Mesothelial cell of epicardium (in vitro differentiated cells): ENCODE measurements at regions not wholly inside any gene's neighbourhood (a gene's known extent, or its start where the extent isn't known, plus 50 kb on each side); places are given as distances from the start of the nearest gene placed in this dataset.

ENCODE experiments used
- DNase-seq, 2 experiments: peaks; one replicate each; pipeline ENCODE4 v3.0.0; 2021; ENCODE audit warnings: low spot score in 2 of 2; ENCODE audit not compliant: unreplicated experiment in 2 of 2
- H3K27ac Mint-ChIP-seq: 2 replicates; pipeline ENCODE4 v1.8.0; 2021; ENCODE audit warnings: mixed read lengths
- H3K27me3 Mint-ChIP-seq: 2 replicates; pipeline ENCODE4 v1.8.0; 2021; ENCODE audit warnings: low read depth, mixed read lengths
- H3K36me3 Mint-ChIP-seq: 2 replicates; pipeline ENCODE4 v1.8.0; 2021; ENCODE audit warnings: mixed read lengths
- H3K4me1 Mint-ChIP-seq: 2 replicates; pipeline ENCODE4 v1.8.0; 2021; ENCODE audit warnings: mixed read lengths
- H3K4me3 Mint-ChIP-seq: 2 replicates; pipeline ENCODE4 v1.8.0; 2021; ENCODE audit warnings: mild to moderate bottlenecking, moderate library complexity, mixed read lengths
- H3K9me3 Mint-ChIP-seq: 2 replicates; pipeline ENCODE4 v1.8.0; 2021; ENCODE audit warnings: mixed read lengths
- TF ChIP-seq, protein P1 (sequence below): fragments of 200-600 bp; sonication (generic); IDR thresholded peaks from one replicate; pipeline ENCODE4 v1.5.0; 2021; ENCODE audit warnings: antibody characterized with exemption; ENCODE audit not compliant: unreplicated experiment

DNA sequence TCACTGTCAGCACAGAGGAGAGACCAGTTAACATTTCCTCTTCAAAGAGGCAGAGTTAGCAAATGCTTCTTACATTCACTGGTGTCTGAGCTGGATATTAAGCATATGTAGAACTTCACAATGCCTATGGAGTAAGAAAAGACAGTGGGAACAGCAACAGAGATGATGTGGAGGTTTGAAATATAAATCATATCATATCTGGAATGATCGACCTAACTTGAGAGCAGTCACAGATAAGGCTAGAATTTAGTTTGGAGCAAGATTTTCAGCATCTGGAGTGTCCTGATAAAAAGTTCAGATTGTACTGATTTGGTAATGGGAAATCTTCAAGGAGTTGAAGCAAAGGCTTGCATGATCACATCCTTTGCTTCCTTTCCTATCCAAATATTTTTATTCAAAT is 90.5 kb upstream of the ANKRD50 start:
- H3K4me3 Mint-ChIP-seq: no peak overlapping the region
- peaks cover 5% of the 10 kb centered on the region for H3K4me1 Mint-ChIP-seq
- H3K27ac Mint-ChIP-seq: no peak overlapping the region
- no peaks in the 10 kb centered on the region for H3K36me3 Mint-ChIP-seq
- H3K27me3 Mint-ChIP-seq: no peaks in the 10 kb centered on the region
- TF ChIP-seq, protein P1, sequence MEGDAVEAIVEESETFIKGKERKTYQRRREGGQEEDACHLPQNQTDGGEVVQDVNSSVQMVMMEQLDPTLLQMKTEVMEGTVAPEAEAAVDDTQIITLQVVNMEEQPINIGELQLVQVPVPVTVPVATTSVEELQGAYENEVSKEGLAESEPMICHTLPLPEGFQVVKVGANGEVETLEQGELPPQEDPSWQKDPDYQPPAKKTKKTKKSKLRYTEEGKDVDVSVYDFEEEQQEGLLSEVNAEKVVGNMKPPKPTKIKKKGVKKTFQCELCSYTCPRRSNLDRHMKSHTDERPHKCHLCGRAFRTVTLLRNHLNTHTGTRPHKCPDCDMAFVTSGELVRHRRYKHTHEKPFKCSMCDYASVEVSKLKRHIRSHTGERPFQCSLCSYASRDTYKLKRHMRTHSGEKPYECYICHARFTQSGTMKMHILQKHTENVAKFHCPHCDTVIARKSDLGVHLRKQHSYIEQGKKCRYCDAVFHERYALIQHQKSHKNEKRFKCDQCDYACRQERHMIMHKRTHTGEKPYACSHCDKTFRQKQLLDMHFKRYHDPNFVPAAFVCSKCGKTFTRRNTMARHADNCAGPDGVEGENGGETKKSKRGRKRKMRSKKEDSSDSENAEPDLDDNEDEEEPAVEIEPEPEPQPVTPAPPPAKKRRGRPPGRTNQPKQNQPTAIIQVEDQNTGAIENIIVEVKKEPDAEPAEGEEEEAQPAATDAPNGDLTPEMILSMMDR: no peak
- DNase-seq: no peak
- peaks cover 20% of the 10 kb centered on the region for H3K9me3 Mint-ChIP-seq

DNA sequence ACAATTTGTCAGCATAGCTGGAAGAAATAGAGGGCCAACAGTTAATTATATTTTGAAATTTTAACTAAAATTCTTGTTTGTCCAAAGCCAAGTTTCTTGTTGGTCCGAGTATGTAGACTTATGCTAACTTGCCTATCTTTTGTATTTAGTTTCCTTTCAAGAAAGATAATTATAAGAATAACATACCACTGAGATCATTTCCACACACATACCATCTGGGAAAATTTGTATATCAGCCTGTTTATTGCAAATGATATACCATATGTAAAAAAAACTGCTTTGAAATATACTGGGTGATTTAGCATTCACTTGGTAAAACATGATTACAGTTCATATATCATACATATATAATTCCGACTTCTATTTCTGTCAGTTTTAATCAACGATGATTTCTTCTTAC is 84.7 kb upstream of the ANKRD50 start:
- no peak overlapping the region for H3K4me3 Mint-ChIP-seq
- no peak overlapping the region for H3K27ac Mint-ChIP-seq
- H3K4me1 Mint-ChIP-seq: no peaks in the 10 kb centered on the region
- no peak for DNase-seq
- H3K36me3 Mint-ChIP-seq: peaks cover 12% of the 10 kb centered on the region
- H3K9me3 Mint-ChIP-seq: peaks cover 33% of the 10 kb centered on the region
- no peaks in the 10 kb centered on the region for H3K27me3 Mint-ChIP-seq
- TF ChIP-seq, protein P1: no peak

DNA sequence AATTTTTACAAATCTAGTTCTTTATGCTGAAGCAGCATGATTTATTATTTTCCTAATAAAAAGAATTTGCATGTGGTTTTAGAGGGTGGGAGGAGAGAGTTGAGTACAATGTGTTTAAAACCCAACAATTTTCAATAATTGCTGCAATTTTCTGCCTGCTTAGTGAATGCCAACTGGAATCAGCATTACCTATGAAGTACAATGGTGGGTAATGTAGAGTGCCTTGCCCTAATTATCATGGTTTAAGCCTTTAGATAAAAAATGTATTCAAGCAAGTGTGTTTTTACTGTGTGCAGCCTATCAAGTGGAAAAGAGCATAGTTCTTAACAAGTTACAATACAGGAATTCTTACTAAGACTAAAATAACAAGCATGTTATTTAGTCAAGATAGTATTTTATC is 77.9 kb upstream of the ANKRD50 start:
- TF ChIP-seq, protein P1: no peak
- H3K9me3 Mint-ChIP-seq: peaks cover 22% of the 10 kb centered on the region
- no peak for DNase-seq
- peak overlapping the region; percentile 87 for H3K27ac Mint-ChIP-seq
- peaks cover 16% of the 10 kb centered on the region for H3K4me1 Mint-ChIP-seq
- no peaks in the 10 kb centered on the region for H3K27me3 Mint-ChIP-seq
- H3K4me3 Mint-ChIP-seq: no peak overlapping the region
- H3K36me3 Mint-ChIP-seq: peaks cover 13% of the 10 kb centered on the region

DNA sequence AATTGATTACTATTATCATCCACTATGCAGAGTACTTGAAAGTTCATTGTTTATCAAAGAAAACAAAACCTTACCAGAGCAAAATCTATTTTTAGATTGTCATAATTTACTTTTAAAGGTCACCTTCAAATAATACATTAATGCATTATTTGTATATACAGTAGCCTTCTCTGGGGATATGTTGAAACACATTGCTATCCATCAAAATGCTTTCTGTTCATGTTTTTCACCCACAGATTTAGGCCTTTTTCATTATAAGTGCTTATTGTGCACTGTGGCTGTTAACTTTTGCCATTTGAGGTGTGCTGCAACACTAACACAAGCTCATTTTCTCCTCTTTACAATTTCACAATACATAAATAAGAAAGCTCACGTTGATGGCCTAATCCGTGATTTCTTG is 74.1 kb upstream of the ANKRD50 start:
- no peak for DNase-seq
- no peaks in the 10 kb centered on the region for H3K9me3 Mint-ChIP-seq
- TF ChIP-seq, protein P1: no peak
- H3K27me3 Mint-ChIP-seq: no peaks in the 10 kb centered on the region
- no peak overlapping the region for H3K4me3 Mint-ChIP-seq
- no peaks in the 10 kb centered on the region for H3K36me3 Mint-ChIP-seq
- no peak overlapping the region for H3K27ac Mint-ChIP-seq
- peaks cover 27% of the 10 kb centered on the region for H3K4me1 Mint-ChIP-seq

DNA sequence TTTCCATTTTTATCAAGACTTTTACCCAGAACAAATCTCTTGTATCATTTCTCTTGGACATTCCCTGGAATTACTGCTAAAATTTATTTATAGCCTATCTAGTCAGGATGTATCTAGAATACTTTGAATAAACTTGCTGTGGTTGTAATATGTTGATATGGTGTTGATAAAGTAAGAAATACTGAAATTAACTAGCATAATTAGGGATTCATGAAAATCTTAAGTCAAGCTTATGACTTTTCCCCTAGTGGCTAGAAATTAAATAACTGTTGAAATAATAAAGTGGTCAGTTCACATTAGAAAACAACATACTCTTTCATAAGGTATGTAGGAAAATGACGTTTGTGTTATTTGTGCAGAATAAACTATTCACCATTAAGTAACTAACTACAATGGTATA is 73.1 kb upstream of the ANKRD50 start:
- no peak for DNase-seq
- TF ChIP-seq, protein P1: peak; percentile 55
- no peak overlapping the region for H3K4me3 Mint-ChIP-seq
- H3K9me3 Mint-ChIP-seq: peaks cover 4% of the 10 kb centered on the region
- no peaks in the 10 kb centered on the region for H3K27me3 Mint-ChIP-seq
- peaks cover 24% of the 10 kb centered on the region for H3K4me1 Mint-ChIP-seq
- H3K27ac Mint-ChIP-seq: no peak overlapping the region
- H3K36me3 Mint-ChIP-seq: peaks cover 3% of the 10 kb centered on the region

DNA sequence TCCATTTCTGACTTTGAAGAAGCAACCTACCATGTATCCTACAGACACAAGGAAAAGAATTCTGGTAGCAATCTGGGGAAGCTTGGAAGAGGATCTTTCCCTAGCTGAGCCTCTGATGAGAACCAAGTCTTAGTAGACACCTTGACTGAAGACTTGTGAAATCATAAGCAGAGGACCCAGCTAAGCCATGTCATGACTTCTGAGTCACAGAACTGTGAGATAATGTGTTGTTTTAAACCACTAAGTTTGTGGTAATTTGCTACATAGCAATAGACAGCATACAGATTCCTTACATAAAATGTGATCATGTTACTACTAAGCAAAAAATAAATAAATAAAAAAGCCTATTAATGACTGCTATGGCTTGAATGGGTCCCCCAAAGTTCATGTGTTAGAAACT is 71.3 kb upstream of the ANKRD50 start:
- DNase-seq: no peak

More for the DNA sequence above, 71.3 kb upstream of the ANKRD50 start:
- peaks cover 3% of the 10 kb centered on the region for H3K36me3 Mint-ChIP-seq
- no peak overlapping the region for H3K4me3 Mint-ChIP-seq
- H3K27ac Mint-ChIP-seq: no peak overlapping the region
- no peaks in the 10 kb centered on the region for H3K27me3 Mint-ChIP-seq
- peaks cover 19% of the 10 kb centered on the region for H3K4me1 Mint-ChIP-seq
- peaks cover 10% of the 10 kb centered on the region for H3K9me3 Mint-ChIP-seq
- TF ChIP-seq, protein P1: no peak
